Stomach smooth muscle (tissue), 2 donors: ENCODE measurements at regions not wholly inside any gene's neighbourhood (a gene's known extent, or its start where the extent isn't known, plus 50 kb on each side); places are given as distances from the start of the nearest gene placed in this dataset.
"Not testable (repeated sequence)": the region's sequence is repeated elsewhere in the genome, so short reads cannot be mapped to it uniquely, and the experiment has no call there.

ENCODE experiments used
- H3K27ac ChIP-seq: one replicate; pipeline ENCODE4 v1.7.0; 2013; ENCODE audit warnings: mild to moderate bottlenecking, low read length, inconsistent platforms
- H3K27me3 ChIP-seq, 2 donors: one replicate each; pipeline ENCODE4 v1.7.0; 2013; ENCODE audit warnings: low read length in 2 of 2; ENCODE audit not compliant: insufficient read depth in 2 of 2, control insufficient read depth in 1 of 2
- H3K36me3 ChIP-seq, 2 donors: one replicate each; pipeline ENCODE4 v1.7.0; 2013; ENCODE audit warnings: low read length in 2 of 2; ENCODE audit not compliant: control insufficient read depth in 2 of 2, insufficient read depth in 2 of 2
- H3K4me1 ChIP-seq: one replicate; pipeline ENCODE4 v1.7.0; 2013; ENCODE audit warnings: low read length; ENCODE audit not compliant: control insufficient read depth, insufficient read depth
- H3K4me3 ChIP-seq, 2 donors: one replicate each; pipeline ENCODE4 v1.7.0; 2013; ENCODE audit warnings: low read length in 2 of 2
- H3K9ac ChIP-seq, 2 donors: one replicate each; pipeline ENCODE4 v1.7.0; 2013; ENCODE audit warnings: low read length in 2 of 2, mild to moderate bottlenecking in 1 of 2
- H3K9me3 ChIP-seq, 2 donors: one replicate each; pipeline ENCODE4 v1.7.0; 2013; ENCODE audit warnings: low read length in 2 of 2; ENCODE audit not compliant: control insufficient read depth in 2 of 2
- donor health status: healthy.
- donor health status: Pancreatic carcinoma.

DNA sequence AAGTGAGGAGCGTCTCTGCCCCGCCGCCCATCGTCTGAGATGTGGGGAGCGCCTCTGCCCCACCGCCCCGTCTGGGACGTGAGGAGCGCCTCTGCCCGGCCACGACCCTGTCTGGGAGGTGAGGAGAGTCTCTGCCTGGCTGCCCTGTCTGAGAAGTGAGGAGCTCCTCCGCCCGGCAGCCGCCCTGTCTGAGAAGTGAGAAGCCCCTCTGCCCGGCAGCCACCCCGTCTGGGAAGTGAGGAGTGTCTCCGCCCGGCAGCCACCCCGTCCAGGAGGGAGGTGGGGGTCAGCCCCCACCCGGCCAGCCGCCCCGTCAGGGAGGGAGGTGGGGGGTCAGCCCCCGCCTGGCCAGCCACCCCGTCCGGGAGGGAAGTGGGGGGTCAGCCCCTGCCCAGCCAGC lies 823.0 kb upstream of the GBE1 start:
- not testable (repeated sequence) for H3K9me3 ChIP-seq

DNA sequence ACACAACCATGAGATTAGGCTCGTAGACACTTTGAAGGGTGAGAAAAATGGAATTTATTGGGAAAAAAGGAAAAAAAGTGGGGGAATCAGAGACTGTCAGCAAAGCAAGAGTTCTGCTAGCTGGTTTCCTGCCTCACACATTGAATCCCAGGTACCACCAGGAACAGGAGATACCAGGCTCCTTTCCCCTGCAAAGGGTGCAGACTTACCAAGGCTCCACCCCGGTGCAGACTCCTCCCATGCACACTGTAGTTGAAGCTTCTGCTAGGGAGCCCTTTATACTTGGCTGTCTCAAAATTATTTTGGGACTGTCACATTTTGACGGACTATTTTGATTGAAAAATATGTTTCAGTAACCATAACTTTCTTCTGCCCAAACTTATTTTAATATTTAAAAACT lies 819.9 kb upstream of the GBE1 start:
- H3K9me3 ChIP-seq, result no peaks in the 10 kb centered on the region
- no peaks in the 10 kb centered on the region for H3K36me3 ChIP-seq
- no peaks in the 10 kb centered on the region for H3K27me3 ChIP-seq
- no peak overlapping the region for H3K4me3 ChIP-seq
- no peak overlapping the region for H3K9ac ChIP-seq
- H3K4me1 ChIP-seq, result no peaks in the 10 kb centered on the region
- H3K27ac ChIP-seq, result no peak overlapping the region

More for the DNA sequence above, 823.0 kb upstream of the GBE1 start:
- not testable (repeated sequence) for H3K36me3 ChIP-seq, H3K9ac ChIP-seq, H3K27me3 ChIP-seq, H3K4me3 ChIP-seq, H3K4me1 ChIP-seq, H3K27ac ChIP-seq

DNA sequence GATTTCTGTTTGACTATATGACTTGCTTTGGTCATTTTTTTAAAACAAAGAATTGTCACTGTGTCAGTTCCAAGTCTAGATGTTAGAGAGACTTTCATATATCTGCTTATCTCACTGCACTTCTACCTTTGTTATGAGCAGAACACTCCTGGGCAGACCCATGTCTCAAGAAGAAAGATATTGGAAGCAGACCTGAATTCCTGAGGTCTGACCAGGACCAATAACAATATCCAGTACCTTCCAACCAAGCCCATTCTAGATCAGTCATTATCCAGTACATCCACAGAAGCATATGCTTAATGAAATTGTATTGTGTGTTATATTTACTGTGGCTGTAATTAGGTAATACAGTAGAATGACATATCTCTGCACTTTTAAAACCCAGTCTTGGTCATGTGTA lies 811.3 kb upstream of the GBE1 start:
- Histone ChIP-seq H3K36me3 (no peaks in the 10 kb centered on the region), H3K9me3 (no peaks in the 10 kb centered on the region), H3K9ac (no peak overlapping the region), H3K4me1 (no peaks in the 10 kb centered on the region), H3K27ac (no peak overlapping the region), H3K4me3 (no peak overlapping the region), H3K27me3 (no peaks in the 10 kb centered on the region)

DNA sequence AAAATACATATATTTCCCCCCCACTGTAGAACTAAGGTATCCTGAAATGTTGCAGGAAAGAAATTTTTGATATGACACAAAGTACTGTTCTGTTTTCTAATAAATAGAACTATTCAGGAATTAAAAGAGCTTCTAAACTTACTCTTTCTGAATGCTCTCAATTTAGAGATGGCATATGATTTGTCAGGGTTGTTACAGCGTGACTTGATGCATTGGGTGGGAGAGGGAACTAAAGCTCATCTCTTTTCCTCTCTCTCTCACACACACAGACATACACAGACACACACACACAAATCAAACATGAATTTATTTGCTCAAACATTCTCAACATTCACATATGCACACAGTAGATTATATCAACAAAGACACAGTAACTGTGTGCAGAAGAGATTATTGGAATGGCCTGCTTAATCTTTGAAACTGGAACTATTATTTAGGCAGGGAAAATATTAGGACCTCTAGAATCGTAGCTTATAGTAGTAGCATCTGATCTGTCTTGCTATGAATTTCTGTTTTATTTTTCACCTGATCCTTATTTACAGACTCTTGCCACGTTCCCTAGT lies 807.4 kb upstream of the GBE1 start:
- Histone ChIP-seq H3K27me3 (no peaks in the 10 kb centered on the region), H3K9me3 (no peaks in the 10 kb centered on the region), H3K36me3 (no peaks in the 10 kb centered on the region), H3K4me3 (no peak overlapping the region), H3K4me1 (no peaks in the 10 kb centered on the region), H3K27ac (no peak overlapping the region), H3K9ac (no peak overlapping the region)

DNA sequence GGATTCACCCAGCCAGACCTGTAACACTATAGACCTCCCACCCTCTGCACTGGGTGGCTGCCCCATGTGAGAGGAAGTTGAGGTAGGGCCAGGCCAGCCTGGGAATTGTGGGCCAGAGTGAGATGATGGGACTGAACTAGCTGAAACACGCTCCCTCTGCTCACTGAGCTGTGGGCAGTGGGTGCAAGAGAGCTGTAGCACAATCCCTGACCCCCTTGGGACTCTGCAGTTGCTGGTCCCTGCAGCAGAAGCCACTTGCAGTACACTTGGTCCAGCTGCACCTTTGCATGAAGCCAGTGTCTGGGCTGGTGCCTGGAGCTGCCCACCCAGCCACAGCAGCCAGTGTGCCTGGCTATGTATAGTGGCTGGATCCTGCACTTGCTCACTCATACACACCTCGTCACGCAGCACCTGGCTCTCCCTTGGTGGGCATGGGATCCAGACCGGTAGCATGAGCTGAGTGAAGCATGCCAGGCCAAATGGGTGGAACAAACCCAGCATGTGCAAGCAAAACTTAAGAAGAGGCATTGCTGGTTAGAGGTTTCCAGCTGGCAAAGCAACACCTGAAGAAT lies 805.7 kb upstream of the GBE1 start:
- H3K9ac ChIP-seq, result no peak overlapping the region
- H3K27ac ChIP-seq, result no peak overlapping the region
- H3K27me3 ChIP-seq, result no peaks in the 10 kb centered on the region
- no peaks in the 10 kb centered on the region for H3K9me3 ChIP-seq
- H3K4me1 ChIP-seq, result no peaks in the 10 kb centered on the region
- no peaks in the 10 kb centered on the region for H3K36me3 ChIP-seq
- no peak overlapping the region for H3K4me3 ChIP-seq

DNA sequence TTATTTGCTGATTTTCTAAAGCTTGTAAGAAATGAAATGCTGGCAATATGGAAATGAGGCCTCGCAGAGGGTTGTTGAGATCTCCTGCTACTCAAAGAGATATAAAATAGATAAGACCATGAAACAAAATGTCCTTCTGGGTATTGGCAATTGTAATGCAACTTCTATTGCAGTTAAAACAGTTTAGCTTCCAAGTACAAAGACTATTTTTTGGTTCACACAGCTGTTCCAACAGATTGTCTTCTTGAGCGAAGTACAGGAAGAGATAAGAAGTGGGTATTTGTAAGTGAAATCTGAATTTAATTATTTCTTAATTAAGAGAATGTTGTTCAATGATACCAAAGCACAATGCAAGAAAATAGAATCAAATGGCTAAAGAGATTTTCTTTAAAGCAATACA lies 801.5 kb upstream of the GBE1 start:
- H3K4me1 ChIP-seq, result no peaks in the 10 kb centered on the region
- no peak overlapping the region for H3K4me3 ChIP-seq

DNA sequence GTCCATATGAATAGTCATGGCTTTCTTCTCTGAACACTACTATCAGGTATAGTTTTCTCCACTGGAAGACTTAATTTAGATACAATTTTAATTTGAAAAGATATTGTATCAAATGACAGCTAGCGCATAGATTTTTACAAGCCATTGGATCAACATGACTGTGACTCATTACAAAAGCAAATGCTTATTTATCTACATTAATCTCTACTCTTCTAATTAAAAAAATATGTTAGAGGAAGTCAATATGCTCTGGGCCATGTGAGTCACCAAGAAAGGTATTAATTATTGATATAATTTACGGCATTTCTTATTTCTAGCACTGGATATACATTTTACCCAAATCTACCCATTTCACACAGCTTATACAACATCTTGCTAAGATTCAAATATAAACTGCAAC lies 800.3 kb upstream of the GBE1 start:
- H3K27ac ChIP-seq, result no peak overlapping the region
- H3K9me3 ChIP-seq, result no peaks in the 10 kb centered on the region
- no peaks in the 10 kb centered on the region for H3K4me1 ChIP-seq
- no peak overlapping the region for H3K9ac ChIP-seq
- no peaks in the 10 kb centered on the region for H3K36me3 ChIP-seq
- H3K27me3 ChIP-seq, result no peaks in the 10 kb centered on the region
- no peak overlapping the region for H3K4me3 ChIP-seq

More for the DNA sequence above, 801.5 kb upstream of the GBE1 start:
- no peaks in the 10 kb centered on the region for H3K27me3 ChIP-seq
- no peak overlapping the region for H3K27ac ChIP-seq
- H3K9ac ChIP-seq, result no peak overlapping the region
- H3K36me3 ChIP-seq, result no peaks in the 10 kb centered on the region
- H3K9me3 ChIP-seq, result no peaks in the 10 kb centered on the region

DNA sequence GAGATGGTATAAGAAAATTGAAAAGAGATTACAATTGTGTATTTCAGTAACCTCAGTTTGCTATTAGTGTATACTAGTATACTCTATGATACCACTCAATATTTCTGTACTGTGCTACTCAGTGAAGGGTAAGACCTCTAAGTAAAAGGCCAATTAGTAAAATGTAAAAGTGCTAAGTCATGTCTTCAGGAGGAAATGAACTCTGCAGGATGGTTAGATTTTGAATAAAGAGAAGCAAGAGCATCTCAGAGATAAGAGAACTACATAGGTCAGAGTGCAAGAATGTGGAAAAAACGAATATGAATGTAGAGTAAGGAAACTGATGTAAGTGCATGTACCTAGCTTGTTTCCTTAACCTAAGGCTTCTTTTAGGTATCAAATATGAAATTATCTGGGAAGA lies 796.6 kb upstream of the GBE1 start:
- Histone ChIP-seq H3K9ac (no peak overlapping the region), H3K4me3 (no peak overlapping the region), H3K4me1 (no peaks in the 10 kb centered on the region), H3K36me3 (no peaks in the 10 kb centered on the region), H3K27me3 (no peaks in the 10 kb centered on the region), H3K9me3 (no peaks in the 10 kb centered on the region), H3K27ac (no peak overlapping the region)

DNA sequence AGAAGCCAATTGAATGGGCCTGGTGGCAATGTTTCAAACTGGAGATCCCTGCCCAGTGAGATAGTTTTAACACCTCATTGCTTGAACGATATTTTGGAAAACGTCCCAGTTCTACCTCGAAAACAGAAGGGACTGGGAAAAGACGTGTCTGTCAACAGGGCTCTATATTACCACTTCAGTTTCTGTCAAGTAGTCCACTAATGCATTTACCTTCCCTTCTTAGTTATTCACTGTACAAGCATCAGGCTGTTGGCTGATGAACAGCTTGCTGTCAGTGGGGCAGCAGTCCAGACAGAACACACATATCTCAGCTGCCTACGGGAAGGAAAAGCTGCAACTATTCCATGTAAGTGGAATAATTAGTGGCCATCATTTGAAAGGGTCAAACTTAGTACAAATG lies 794.7 kb upstream of the GBE1 start:
- no peak overlapping the region for H3K27ac ChIP-seq
- no peak overlapping the region for H3K4me3 ChIP-seq
- H3K27me3 ChIP-seq, result no peaks in the 10 kb centered on the region
- H3K9ac ChIP-seq, result no peak overlapping the region
- no peaks in the 10 kb centered on the region for H3K4me1 ChIP-seq
- no peaks in the 10 kb centered on the region for H3K9me3 ChIP-seq
- no peaks in the 10 kb centered on the region for H3K36me3 ChIP-seq

DNA sequence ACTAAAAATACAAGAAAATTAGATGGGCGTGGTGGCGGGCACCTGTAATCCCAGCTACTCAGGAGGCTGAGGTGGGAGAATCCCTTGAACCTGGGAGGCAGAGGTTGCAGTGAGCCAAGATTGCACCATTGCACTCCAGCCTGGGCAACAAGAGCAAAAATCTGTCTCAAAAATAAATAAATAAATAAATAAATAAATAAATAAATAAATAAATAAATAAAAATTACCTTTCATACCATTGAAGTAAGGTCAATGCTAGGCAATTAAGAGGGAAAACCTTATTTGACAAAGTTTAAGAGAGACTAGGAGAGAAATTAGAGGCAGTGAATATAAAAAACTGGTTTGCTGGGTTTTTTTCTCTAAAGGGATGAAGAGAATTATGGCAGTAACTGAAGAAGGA lies 781.1 kb upstream of the GBE1 start:
- not testable (repeated sequence) for H3K27ac ChIP-seq, H3K36me3 ChIP-seq, H3K4me1 ChIP-seq, H3K27me3 ChIP-seq, H3K9ac ChIP-seq, H3K4me3 ChIP-seq, H3K9me3 ChIP-seq

DNA sequence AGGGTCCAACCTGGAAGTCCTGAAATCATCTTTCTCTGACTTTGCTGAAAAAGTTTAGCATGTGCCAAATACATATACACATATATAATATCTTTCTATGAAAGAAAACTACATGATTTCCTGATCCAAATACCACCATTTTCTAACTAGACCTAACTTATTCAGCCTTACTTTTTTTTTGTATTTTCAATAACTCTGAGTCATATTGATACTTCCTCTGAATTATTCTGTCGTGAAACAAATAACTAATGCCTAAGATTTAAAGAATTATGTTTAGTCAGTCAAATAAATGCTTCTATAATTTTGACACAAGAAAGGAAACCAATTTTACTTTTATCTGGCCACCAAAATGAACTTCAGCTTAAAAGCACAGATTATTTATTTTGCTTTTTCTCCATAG lies 760.2 kb upstream of the GBE1 start:
- Histone ChIP-seq H3K27ac (no peak overlapping the region), H3K36me3 (no peaks in the 10 kb centered on the region), H3K9me3 (no peaks in the 10 kb centered on the region), H3K4me3 (no peak overlapping the region), H3K4me1 (no peaks in the 10 kb centered on the region), H3K27me3 (no peaks in the 10 kb centered on the region), H3K9ac (no peak overlapping the region)
